NCI-H2107 treated with DMSO at 0.1 percent for 48 hours (cell line): ENCODE measurements at regions not wholly inside any gene's neighbourhood (a gene's known extent, or its start where the extent isn't known, plus 50 kb on each side); places are given as distances from the start of the nearest gene placed in this dataset.
"Not testable (repeated sequence)": the region's sequence is repeated elsewhere in the genome, so short reads cannot be mapped to it uniquely, and the experiment has no call there.

Experiments
- DNase-seq: peaks from one replicate; lab custom pipeline; 2025; ENCODE audit not compliant: unreplicated experiment; lab: John Stamatoyannopoulos, UW

DNA sequence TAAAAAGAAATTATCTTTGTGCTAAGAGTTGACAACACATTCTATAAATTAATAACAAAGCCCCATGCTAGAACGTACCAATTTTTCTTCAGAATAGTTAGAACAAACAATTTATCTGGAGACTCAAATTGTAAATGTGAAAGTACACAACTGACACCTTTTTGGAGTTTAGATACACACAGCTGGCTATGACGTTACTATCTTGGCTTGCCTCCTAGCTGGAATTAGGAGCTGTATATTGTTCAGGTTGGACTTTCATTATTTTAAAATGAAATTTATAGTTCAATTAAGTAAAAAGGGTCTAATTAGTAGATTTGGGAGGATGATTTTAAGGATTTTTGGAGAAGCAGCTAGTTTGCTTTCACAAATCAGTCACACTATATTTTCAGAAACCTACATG is 393.9 kb upstream of the RIOK2 start:
- DNase-seq = no peak

- DNase-seq = not testable (repeated sequence)
Measured at GRCh38 chr5:97579977-97580376, 396.9 kb upstream of the RIOK2 start.

GRCh38 chr5:97580746-97581145 is 397.7 kb upstream of the RIOK2 start:
- DNase-seq = no peak

- DNase-seq = no peak
Measured at GRCh38 chr5:97591781-97592180, 408.7 kb upstream of the RIOK2 start.

DNA sequence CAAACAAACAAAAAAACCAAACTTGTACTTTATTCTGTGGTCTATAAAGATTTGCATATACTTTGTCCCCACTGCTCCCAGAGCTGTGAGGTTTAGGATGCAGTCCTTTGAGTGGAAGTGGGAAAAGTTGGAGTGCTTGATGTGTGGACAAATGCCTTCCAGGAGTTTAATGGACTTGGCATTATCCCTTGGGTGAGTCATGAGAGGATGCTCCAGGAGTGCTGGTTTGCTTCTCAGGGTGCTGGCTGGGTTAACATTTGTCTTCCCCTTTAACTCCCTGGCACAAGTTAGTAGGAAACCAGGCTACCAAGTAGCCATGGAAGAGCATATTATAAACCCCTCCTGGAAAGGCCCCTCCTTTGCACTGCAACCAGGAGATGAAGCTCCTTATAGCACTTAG is 417.4 kb upstream of the RIOK2 start:
- no peak for DNase-seq

DNA sequence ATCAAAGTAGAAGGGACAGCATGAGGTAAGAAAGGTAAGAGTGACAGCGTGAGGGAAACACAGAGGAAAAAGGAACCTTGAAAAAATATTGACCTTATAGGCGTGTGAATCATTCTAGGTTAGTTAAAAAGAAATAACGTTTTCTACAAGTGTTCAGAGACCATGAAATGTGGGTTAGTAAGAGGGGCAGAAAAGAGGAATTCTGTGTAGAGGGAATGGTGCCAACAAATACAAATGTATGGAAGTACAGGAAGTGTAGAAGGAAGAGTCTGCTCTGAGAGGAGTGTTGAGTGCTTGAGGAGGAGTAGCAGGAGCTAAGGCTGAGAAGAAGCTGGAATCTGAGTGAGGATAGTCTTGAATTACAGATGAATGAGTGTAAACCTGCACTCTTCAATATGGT is 418.6 kb upstream of the RIOK2 start:
- no peak for DNase-seq

- DNase-seq = no peak
Measured at GRCh38 chr5:97606531-97606930, 423.5 kb upstream of the RIOK2 start.

- no peak for DNase-seq
Measured at GRCh38 chr5:97608501-97608900, 425.5 kb upstream of the RIOK2 start.

DNA sequence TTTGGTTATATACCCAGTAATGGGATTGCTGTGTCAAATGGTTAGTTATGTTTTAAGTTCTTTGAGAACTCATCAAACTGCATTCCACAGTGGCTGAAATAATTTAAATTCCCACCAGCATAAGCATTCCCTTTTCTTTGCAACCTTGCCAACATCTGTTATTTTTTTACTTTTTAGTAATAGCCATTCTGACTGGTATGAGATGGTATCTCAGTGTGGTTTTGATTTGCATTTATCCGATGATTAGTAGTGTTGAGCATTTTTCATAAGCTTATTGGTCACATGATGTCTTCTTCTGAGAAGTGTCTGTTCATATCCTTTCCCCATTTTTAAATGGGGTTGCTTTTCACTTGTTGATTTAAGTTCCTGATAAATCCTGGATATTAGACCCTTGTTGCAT is 435.7 kb upstream of the RIOK2 start:
- DNase-seq = no peak

GRCh38 chr5:97623441-97623840 is 440.4 kb upstream of the RIOK2 start:
- DNase-seq = no peak

GRCh38 chr5:97624886-97625285 is 441.8 kb upstream of the RIOK2 start:
- DNase-seq = no peak

- no peak for DNase-seq
Measured at GRCh38 chr5:97627272-97627671, 444.2 kb upstream of the RIOK2 start.

- DNase-seq = no peak
Measured at GRCh38 chr5:97628031-97628430, 445.0 kb upstream of the RIOK2 start.

GRCh38 chr5:97628807-97629206 is 445.8 kb upstream of the RIOK2 start:
- DNase-seq = no peak

GRCh38 chr5:97629276-97629675 is 446.2 kb upstream of the RIOK2 start:
- no peak for DNase-seq

GRCh38 chr5:97635553-97635952 is 452.5 kb upstream of the RIOK2 start:
- DNase-seq = no peak

DNA sequence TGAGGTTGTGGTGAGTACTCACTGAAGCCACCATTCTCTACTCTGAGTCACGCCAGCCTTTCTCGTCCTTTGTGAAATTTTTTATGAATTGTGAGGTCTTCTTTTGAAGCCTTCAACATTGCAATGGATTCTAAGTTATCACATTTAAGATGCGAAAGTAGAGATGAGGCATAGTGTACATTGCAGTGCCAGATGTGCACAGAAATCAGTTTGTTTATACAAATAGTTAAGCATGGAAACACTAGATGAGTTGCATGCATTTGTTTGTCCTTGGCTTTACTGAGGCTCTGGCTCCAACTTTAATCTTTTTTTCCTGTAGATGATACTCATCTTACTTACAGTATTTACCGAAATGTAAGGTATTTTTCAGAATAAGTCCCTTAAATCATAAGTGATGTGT is 453.7 kb upstream of the RIOK2 start:
- no peak for DNase-seq

- no peak for DNase-seq
Measured at GRCh38 chr5:97641081-97641480, 458.0 kb upstream of the RIOK2 start.

GRCh38 chr5:97644206-97644605 is 461.2 kb upstream of the RIOK2 start:
- DNase-seq = no peak

DNA sequence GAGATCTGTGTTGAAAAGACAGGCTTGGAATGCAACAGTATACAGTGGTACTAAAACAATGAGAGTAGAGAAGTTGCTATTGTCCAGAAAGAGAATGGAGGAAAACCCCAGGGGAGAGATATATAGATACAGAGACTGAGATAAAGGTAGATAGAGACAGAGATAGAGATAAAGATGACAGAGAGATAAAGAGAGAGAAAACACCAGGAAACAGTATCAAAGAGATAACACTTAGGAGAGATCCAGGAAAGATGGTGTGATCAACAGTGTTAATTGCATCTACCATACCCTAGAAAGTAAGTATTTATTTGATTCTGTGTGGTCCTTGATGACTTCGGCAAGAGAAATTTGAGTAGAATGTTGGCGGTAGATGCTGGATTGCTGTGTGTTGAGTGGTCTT is 461.8 kb upstream of the RIOK2 start:
- DNase-seq = no peak

DNA sequence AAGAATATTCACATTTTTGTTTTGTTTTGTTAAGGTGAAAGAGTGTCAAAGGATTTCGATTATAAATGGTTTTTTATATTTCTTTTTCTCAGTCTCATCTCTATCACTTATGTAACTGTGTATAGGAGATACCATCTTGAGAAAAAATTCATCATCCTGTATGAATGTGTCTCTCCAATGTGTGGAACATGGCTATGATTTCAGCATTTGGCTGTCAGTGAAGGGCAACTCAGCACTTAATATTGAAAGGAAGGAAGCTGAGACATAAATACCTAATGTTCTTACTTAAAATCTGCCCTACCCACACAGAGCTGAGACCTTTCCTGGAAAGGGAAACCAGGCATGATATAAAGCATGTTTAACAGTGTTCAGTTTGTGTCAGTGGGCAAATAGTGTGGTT is 474.2 kb upstream of the RIOK2 start:
- DNase-seq = no peak

- no peak for DNase-seq
Measured at GRCh38 chr5:97658116-97658900, 475.3 kb upstream of the RIOK2 start.

GRCh38 chr5:97666783-97667182 is 483.7 kb upstream of the RIOK2 start:
- DNase-seq = no peak
